Cardiac muscle cell (in vitro differentiated cells and primary cell): ENCODE measurements at regions not wholly inside any gene's neighbourhood (a gene's known extent, or its start where the extent isn't known, plus 50 kb on each side); places are given as distances from the start of the nearest gene placed in this dataset.

Experiments used
- DNase-seq, 2 donors: peaks; one replicate each; pipeline versions ENCODE4 v3.0.0 to v3.0.0-alpha.2; 2010 to 2017; ENCODE audit warnings: low read depth in 1 of 2, low spot score in 1 of 2
- H3K27ac ChIP-seq: fragments of 200-600 bp; sonication (generic); 2 replicates; pipeline ENCODE4 v1.5.1; 2016
- H3K27me3 ChIP-seq: fragments of 200-600 bp; sonication (generic); 2 replicates; pipeline ENCODE4 v1.6.0; 2016; ENCODE audit warnings: control low read depth
- H3K36me3 ChIP-seq: fragments of 200-600 bp; sonication (generic); 2 replicates; pipeline ENCODE4 v1.5.1; 2016; ENCODE audit warnings: control low read depth
- H3K4me1 ChIP-seq: fragments of 200-600 bp; sonication (generic); 2 replicates; pipeline ENCODE4 v1.8.1; 2017; ENCODE audit warnings: low read depth, mild to moderate bottlenecking, mixed run types
- H3K4me3 ChIP-seq: fragments of 200-600 bp; sonication (generic); 2 replicates; pipeline ENCODE4 v1.5.1; 2016; ENCODE audit warnings: mild to moderate bottlenecking
- H3K9me3 ChIP-seq: fragments of 200-600 bp; sonication (generic); 2 replicates; pipeline ENCODE4 v1.5.1; 2017; ENCODE audit warnings: low read depth, mild to moderate bottlenecking, control low read depth
- TF ChIP-seq, protein P1 (sequence below): IDR thresholded peaks from 2 replicates; pipeline ENCODE4 v1.5.1; 2012; ENCODE audit warnings: low read depth, mild to moderate bottlenecking, low read length

DNA sequence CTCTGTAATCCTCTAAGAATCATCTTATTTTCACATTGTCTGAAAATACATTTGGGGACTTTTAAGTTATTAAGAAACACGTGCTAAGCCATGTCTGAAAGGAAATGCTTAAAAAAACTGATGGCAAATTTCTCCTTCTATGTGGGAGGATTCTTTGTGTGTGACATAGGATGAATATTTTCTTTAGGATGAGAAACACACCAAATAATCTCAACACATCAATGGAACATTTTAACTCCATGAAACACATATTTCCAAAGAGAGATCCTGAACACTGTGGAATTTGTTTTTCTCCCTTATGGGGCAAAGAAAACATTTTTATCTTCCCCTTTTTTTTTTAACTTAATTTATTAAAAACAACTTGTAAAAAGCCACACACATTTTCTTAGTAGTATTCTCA, 153.8 kb upstream of the ANKRD50 start:
- no peaks in the 10 kb centered on the region for H3K27me3 ChIP-seq
- no peak for DNase-seq
- H3K36me3 ChIP-seq: no peaks in the 10 kb centered on the region
- H3K9me3 ChIP-seq: no peaks in the 10 kb centered on the region
- no peak overlapping the region for H3K4me3 ChIP-seq
- TF ChIP-seq, protein P1, sequence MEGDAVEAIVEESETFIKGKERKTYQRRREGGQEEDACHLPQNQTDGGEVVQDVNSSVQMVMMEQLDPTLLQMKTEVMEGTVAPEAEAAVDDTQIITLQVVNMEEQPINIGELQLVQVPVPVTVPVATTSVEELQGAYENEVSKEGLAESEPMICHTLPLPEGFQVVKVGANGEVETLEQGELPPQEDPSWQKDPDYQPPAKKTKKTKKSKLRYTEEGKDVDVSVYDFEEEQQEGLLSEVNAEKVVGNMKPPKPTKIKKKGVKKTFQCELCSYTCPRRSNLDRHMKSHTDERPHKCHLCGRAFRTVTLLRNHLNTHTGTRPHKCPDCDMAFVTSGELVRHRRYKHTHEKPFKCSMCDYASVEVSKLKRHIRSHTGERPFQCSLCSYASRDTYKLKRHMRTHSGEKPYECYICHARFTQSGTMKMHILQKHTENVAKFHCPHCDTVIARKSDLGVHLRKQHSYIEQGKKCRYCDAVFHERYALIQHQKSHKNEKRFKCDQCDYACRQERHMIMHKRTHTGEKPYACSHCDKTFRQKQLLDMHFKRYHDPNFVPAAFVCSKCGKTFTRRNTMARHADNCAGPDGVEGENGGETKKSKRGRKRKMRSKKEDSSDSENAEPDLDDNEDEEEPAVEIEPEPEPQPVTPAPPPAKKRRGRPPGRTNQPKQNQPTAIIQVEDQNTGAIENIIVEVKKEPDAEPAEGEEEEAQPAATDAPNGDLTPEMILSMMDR: no peak
- no peaks in the 10 kb centered on the region for H3K4me1 ChIP-seq
- no peak overlapping the region for H3K27ac ChIP-seq

DNA sequence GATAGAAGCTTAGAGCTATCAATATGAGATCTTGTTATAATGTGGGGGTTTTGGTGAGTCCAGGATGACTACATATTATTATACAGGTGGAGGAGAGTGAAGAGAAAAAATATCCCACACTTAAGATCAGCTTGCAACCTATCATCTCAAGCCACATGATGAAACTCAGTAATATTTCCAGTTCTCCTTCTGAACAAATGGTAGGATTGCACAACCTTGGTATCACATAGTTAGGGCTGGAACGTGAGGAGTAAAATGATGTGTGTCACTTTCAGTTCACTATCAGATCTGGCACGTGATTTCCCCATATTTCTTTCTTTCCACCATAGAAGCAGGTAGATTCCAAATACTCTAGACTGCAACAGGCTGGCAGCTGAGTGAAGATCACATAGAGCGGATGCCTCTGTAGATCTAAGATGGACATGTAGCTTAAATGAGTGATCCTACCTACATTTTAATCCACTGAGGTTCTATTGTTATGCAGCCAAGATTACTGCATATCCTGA, 150.6 kb upstream of the ANKRD50 start:
- no peak overlapping the region for H3K4me3 ChIP-seq
- TF ChIP-seq, protein P1: no peak
- no peaks in the 10 kb centered on the region for H3K4me1 ChIP-seq
- no peak overlapping the region for H3K27ac ChIP-seq
- no peaks in the 10 kb centered on the region for H3K27me3 ChIP-seq
- no peaks in the 10 kb centered on the region for H3K9me3 ChIP-seq
- H3K36me3 ChIP-seq: no peaks in the 10 kb centered on the region
- peak in 1 of 2 donors; percentile 19 for DNase-seq

DNA sequence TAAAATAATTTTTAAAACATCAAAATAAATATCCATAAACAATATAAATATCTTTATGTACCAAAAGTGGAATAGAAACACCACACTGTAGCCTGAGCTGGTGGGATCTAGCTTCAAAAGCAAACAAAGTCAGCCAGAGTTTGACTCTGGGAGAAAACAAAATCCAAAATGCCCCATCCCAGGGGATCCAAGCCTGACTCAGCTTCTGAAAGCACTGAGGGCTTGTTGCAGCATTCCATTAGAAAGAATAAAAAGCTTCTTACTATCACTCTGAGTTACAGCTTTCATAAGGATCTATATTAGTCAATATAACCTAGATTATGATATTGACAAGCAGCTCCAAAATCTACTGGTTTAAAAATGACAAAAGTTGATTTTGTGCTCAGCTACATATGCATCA, 149.7 kb upstream of the ANKRD50 start:
- H3K27me3 ChIP-seq: no peaks in the 10 kb centered on the region
- no peaks in the 10 kb centered on the region for H3K36me3 ChIP-seq
- TF ChIP-seq, protein P1: no peak
- peak in 1 of 2 donors; percentile 28 for DNase-seq
- H3K4me3 ChIP-seq: no peak overlapping the region
- H3K4me1 ChIP-seq: no peaks in the 10 kb centered on the region
- H3K9me3 ChIP-seq: no peaks in the 10 kb centered on the region
- no peak overlapping the region for H3K27ac ChIP-seq

DNA sequence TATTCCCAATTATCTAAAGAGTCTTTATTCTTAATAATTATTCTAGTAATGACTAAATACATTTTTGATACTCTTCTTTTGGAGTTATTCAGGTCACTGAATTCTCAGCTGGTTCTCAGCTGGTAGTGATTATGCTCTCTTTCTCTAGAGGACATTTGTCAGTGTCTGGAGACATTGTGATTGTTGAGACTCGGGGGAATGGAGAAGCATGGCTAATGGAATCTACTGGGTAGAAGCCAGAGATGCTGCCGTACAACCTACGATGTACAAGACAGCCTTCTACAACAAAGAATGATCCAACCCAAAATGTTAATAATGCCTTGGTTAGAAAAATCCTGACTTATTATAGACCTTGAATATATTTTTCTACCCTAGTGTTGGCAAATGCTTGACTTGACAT, 149.2 kb upstream of the ANKRD50 start:
- H3K27ac ChIP-seq: no peak overlapping the region
- H3K4me1 ChIP-seq: no peaks in the 10 kb centered on the region
- H3K36me3 ChIP-seq: no peaks in the 10 kb centered on the region
- no peaks in the 10 kb centered on the region for H3K9me3 ChIP-seq
- no peaks in the 10 kb centered on the region for H3K27me3 ChIP-seq
- H3K4me3 ChIP-seq: no peak overlapping the region
- TF ChIP-seq, protein P1: no peak
- no peak for DNase-seq

DNA sequence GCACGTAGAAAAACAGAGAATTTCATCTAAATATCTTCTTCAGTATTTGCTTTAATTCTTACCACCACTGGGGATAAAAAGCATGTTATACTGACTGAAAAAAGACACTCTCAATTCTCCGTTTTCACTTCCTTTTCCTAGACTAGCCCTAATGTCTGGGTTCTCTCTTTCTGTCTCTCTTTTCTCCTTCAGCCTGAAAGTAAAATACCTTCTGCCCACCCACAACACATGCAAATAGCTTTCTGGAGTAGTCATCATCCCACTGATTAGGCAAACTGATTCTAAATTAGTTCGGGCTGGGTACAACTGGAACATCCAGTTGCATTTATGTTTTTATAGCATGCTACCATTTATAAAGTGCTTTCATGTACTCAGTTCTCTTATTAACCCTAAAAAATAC, 142.4 kb upstream of the ANKRD50 start:
- no peaks in the 10 kb centered on the region for H3K9me3 ChIP-seq
- no peaks in the 10 kb centered on the region for H3K36me3 ChIP-seq
- TF ChIP-seq, protein P1: no peak
- peak in 1 of 2 donors; percentile 21 for DNase-seq
- H3K4me1 ChIP-seq: no peaks in the 10 kb centered on the region
- no peak overlapping the region for H3K27ac ChIP-seq
- no peak overlapping the region for H3K4me3 ChIP-seq
- no peaks in the 10 kb centered on the region for H3K27me3 ChIP-seq

DNA sequence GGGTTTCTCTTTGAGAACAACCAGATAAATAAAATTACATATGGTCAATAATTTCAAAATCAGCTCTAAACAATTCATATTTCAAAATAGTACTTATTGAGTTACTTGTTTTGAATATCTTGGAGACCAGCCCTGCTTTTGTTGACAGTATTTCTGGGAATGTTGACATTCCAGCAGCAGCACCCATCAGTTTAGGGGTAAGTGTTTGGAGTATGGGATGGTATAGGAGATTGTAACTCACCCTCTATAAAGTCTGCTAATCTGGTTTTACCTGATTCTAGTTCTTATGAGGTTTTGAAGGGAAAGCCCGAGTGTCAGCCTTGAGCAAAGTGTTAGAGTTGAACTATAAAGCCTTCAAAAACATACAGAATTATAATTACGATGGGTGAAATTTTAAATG, 139.2 kb upstream of the ANKRD50 start:
- TF ChIP-seq, protein P1: no peak
- H3K27ac ChIP-seq: no peak overlapping the region
- H3K36me3 ChIP-seq: no peaks in the 10 kb centered on the region
- no peaks in the 10 kb centered on the region for H3K4me1 ChIP-seq
- DNase-seq: no peak
- no peaks in the 10 kb centered on the region for H3K9me3 ChIP-seq
- no peak overlapping the region for H3K4me3 ChIP-seq
- no peaks in the 10 kb centered on the region for H3K27me3 ChIP-seq
